ENCODE measurements at regions not wholly inside any gene's neighbourhood (a gene's known extent, or its start where the extent isn't known, plus 50 kb on each side); places are given as distances from the start of the nearest gene placed in this dataset.
"Not testable (repeated sequence)": the region's sequence is repeated elsewhere in the genome, so short reads cannot be mapped to it uniquely, and the experiment has no call there.

GRCh38 chr10:20391629-20392028 is 505.5 kb downstream of the NEBL start:
- peaks cover 0 to 21% (median 9%) of the 10 kb centered on the region in 7 donors for H3K9me3 Mint-ChIP-seq
- no peaks in the 10 kb centered on the region for H3K4me1 ChIP-seq (ENCODE audit: control insufficient read depth, insufficient read depth, low read length, poor library complexity, severe bottlenecking)
- no peaks in the 10 kb centered on the region for H3K27me3 Mint-ChIP-seq
- no peaks in the 10 kb centered on the region for H3K27me3 ChIP-seq (ENCODE audit: control insufficient read depth, insufficient read depth, low read length)
- H3K4me3 ChIP-seq (ENCODE audit: low read depth, low read length) = no peak overlapping the region
- H3K27ac ChIP-seq (ENCODE audit: insufficient read depth, low read length, poor library complexity, severe bottlenecking) = no peak overlapping the region
- H3K4me1 Mint-ChIP-seq = peaks cover 0 to 4% (median 0%) of the 10 kb centered on the region in 4 donors
- no peaks in the 10 kb centered on the region for H3K36me3 ChIP-seq (ENCODE audit: control insufficient read depth, insufficient read depth, low read length)
- no peaks in the 10 kb centered on the region for H3K36me3 Mint-ChIP-seq
- peaks cover 0 to 3% of the 10 kb centered on the region in 2 experiments for H3K9me3 ChIP-seq (ENCODE audit: control insufficient read depth in 2 of 2, low read length in 2 of 2)
- H3K4me3 Mint-ChIP-seq = no peak overlapping the region
- ATAC-seq (ENCODE audit: low read depth in 2 of 2) (no peak), DNase-seq (no peak)
- no peak overlapping the region for H3K27ac Mint-ChIP-seq

- H3K36me3 ChIP-seq (ENCODE audit: control insufficient read depth, insufficient read depth, low read length) = no peaks in the 10 kb centered on the region
- Mint-ChIP-seq H3K27ac (no peak overlapping the region), H3K9me3 (peaks cover 4 to 28% (median 7%) of the 10 kb centered on the region in 7 donors), H3K4me1 (no peaks in the 10 kb centered on the region), H3K4me3 (no peak overlapping the region), H3K27me3 (no peaks in the 10 kb centered on the region), H3K36me3 (no peaks in the 10 kb centered on the region)
- H3K27ac ChIP-seq (ENCODE audit: insufficient read depth, low read length, poor library complexity, severe bottlenecking) = no peak overlapping the region
- DNase-seq (no peak), ATAC-seq (ENCODE audit: low read depth in 2 of 2) (no peak)
- no peaks in the 10 kb centered on the region for H3K27me3 ChIP-seq (ENCODE audit: control insufficient read depth, insufficient read depth, low read length)
- peaks cover 0 to 17% of the 10 kb centered on the region in 2 experiments for H3K9me3 ChIP-seq (ENCODE audit: control insufficient read depth in 2 of 2, low read length in 2 of 2)
- no peak overlapping the region for H3K4me3 ChIP-seq (ENCODE audit: low read depth, low read length)
- H3K4me1 ChIP-seq (ENCODE audit: control insufficient read depth, insufficient read depth, low read length, poor library complexity, severe bottlenecking) = no peaks in the 10 kb centered on the region
Measured at GRCh38 chr10:20381761-20382160, 515.4 kb downstream of the NEBL start.

- Mint-ChIP-seq H3K4me3 (no peak overlapping the region), H3K4me1 (no peaks in the 10 kb centered on the region), H3K36me3 (no peaks in the 10 kb centered on the region), H3K27ac (no peak overlapping the region), H3K9me3 (peaks cover 2 to 20% (median 4%) of the 10 kb centered on the region in 7 donors), H3K27me3 (no peaks in the 10 kb centered on the region)
- ATAC-seq (ENCODE audit: low read depth in 2 of 2) (no peak), DNase-seq (no peak)
- Histone ChIP-seq H3K4me1 (ENCODE audit: control insufficient read depth, insufficient read depth, low read length, poor library complexity, severe bottlenecking) (no peaks in the 10 kb centered on the region), H3K9me3 (ENCODE audit: control insufficient read depth in 2 of 2, low read length in 2 of 2) (peaks cover 0 to 17% of the 10 kb centered on the region in 2 experiments), H3K4me3 (ENCODE audit: low read depth, low read length) (no peak overlapping the region), H3K36me3 (ENCODE audit: control insufficient read depth, insufficient read depth, low read length) (no peaks in the 10 kb centered on the region), H3K27ac (ENCODE audit: insufficient read depth, low read length, poor library complexity, severe bottlenecking) (no peak overlapping the region), H3K27me3 (ENCODE audit: control insufficient read depth, insufficient read depth, low read length) (no peaks in the 10 kb centered on the region)
Measured at GRCh38 chr10:20380401-20380800, 516.7 kb downstream of the NEBL start.

- peaks cover 0 to 19% (median 12%) of the 10 kb centered on the region in 7 donors for H3K9me3 Mint-ChIP-seq
- no peak overlapping the region for H3K4me3 Mint-ChIP-seq
- H3K36me3 Mint-ChIP-seq = no peaks in the 10 kb centered on the region
- Histone ChIP-seq H3K27ac (ENCODE audit: insufficient read depth, low read length, poor library complexity, severe bottlenecking) (no peak overlapping the region), H3K9me3 (ENCODE audit: control insufficient read depth in 2 of 2, low read length in 2 of 2) (peaks cover 2 to 4% of the 10 kb centered on the region in 2 experiments), H3K4me3 (ENCODE audit: low read depth, low read length) (no peak overlapping the region), H3K4me1 (ENCODE audit: control insufficient read depth, insufficient read depth, low read length, poor library complexity, severe bottlenecking) (no peaks in the 10 kb centered on the region), H3K27me3 (ENCODE audit: control insufficient read depth, insufficient read depth, low read length) (no peaks in the 10 kb centered on the region), H3K36me3 (ENCODE audit: control insufficient read depth, insufficient read depth, low read length) (no peaks in the 10 kb centered on the region)
- no peak overlapping the region for H3K27ac Mint-ChIP-seq
- ATAC-seq (ENCODE audit: low read depth in 2 of 2) (no peak), DNase-seq (no peak)
- no peaks in the 10 kb centered on the region for H3K27me3 Mint-ChIP-seq
- no peaks in the 10 kb centered on the region for H3K4me1 Mint-ChIP-seq
Measured at GRCh38 chr10:20372748-20373147, 524.4 kb downstream of the NEBL start.

GRCh38 chr10:20370977-20371533 is 526.1 kb downstream of the NEBL start:
- H3K9me3 ChIP-seq (ENCODE audit: control insufficient read depth in 2 of 2, low read length in 2 of 2); H3K36me3 ChIP-seq (ENCODE audit: control insufficient read depth, insufficient read depth, low read length); H3K4me1 ChIP-seq (ENCODE audit: control insufficient read depth, insufficient read depth, low read length, poor library complexity, severe bottlenecking); H3K27ac ChIP-seq (ENCODE audit: insufficient read depth, low read length, poor library complexity, severe bottlenecking); H3K4me3 ChIP-seq (ENCODE audit: low read depth, low read length); H3K27ac Mint-ChIP-seq; H3K27me3 ChIP-seq (ENCODE audit: control insufficient read depth, insufficient read depth, low read length); ATAC-seq (ENCODE audit: low read depth in 2 of 2); H3K4me3 Mint-ChIP-seq; DNase-seq; H3K4me1 Mint-ChIP-seq; H3K36me3 Mint-ChIP-seq; H3K27me3 Mint-ChIP-seq: not testable (repeated sequence)
- peaks cover 7 to 19% (median 14%) of the 10 kb centered on the region in 7 donors for H3K9me3 Mint-ChIP-seq

GRCh38 chr10:20369863-20370736 is 527.0 kb downstream of the NEBL start:
- no peak overlapping the region for H3K27ac Mint-ChIP-seq
- Histone ChIP-seq H3K4me1 (ENCODE audit: control insufficient read depth, insufficient read depth, low read length, poor library complexity, severe bottlenecking) (no peaks in the 10 kb centered on the region), H3K27me3 (ENCODE audit: control insufficient read depth, insufficient read depth, low read length) (no peaks in the 10 kb centered on the region), H3K36me3 (ENCODE audit: control insufficient read depth, insufficient read depth, low read length) (no peaks in the 10 kb centered on the region), H3K27ac (ENCODE audit: insufficient read depth, low read length, poor library complexity, severe bottlenecking) (no peak overlapping the region), H3K9me3 (ENCODE audit: control insufficient read depth in 2 of 2, low read length in 2 of 2) (peaks cover 2 to 4% of the 10 kb centered on the region in 2 experiments), H3K4me3 (ENCODE audit: low read depth, low read length) (no peak overlapping the region)
- no peak for ATAC-seq (ENCODE audit: low read depth in 2 of 2)
- H3K4me1 Mint-ChIP-seq = no peaks in the 10 kb centered on the region
- no peaks in the 10 kb centered on the region for H3K27me3 Mint-ChIP-seq
- H3K36me3 Mint-ChIP-seq = no peaks in the 10 kb centered on the region
- no peak overlapping the region for H3K4me3 Mint-ChIP-seq
- H3K9me3 Mint-ChIP-seq = peaks cover 7 to 24% (median 14%) of the 10 kb centered on the region in 7 donors
- DNase-seq = no peak

- Mint-ChIP-seq H3K27ac (no peak overlapping the region), H3K36me3 (no peaks in the 10 kb centered on the region), H3K4me3 (no peak overlapping the region), H3K27me3 (no peaks in the 10 kb centered on the region), H3K9me3 (peaks cover 4 to 22% (median 9%) of the 10 kb centered on the region in 7 donors), H3K4me1 (peaks cover 0 to under 1% (median 0%) of the 10 kb centered on the region in 4 donors)
- H3K9me3 ChIP-seq (ENCODE audit: control insufficient read depth in 2 of 2, low read length in 2 of 2) = peaks cover 0 to 3% of the 10 kb centered on the region in 2 experiments
- H3K4me3 ChIP-seq (ENCODE audit: low read depth, low read length) = no peak overlapping the region
- no peak for DNase-seq
- ATAC-seq (ENCODE audit: low read depth in 2 of 2) = no peak
- no peak overlapping the region for H3K27ac ChIP-seq (ENCODE audit: insufficient read depth, low read length, poor library complexity, severe bottlenecking)
- H3K27me3 ChIP-seq (ENCODE audit: control insufficient read depth, insufficient read depth, low read length) = no peaks in the 10 kb centered on the region
- no peaks in the 10 kb centered on the region for H3K36me3 ChIP-seq (ENCODE audit: control insufficient read depth, insufficient read depth, low read length)
- H3K4me1 ChIP-seq (ENCODE audit: control insufficient read depth, insufficient read depth, low read length, poor library complexity, severe bottlenecking) = no peaks in the 10 kb centered on the region
Measured at GRCh38 chr10:20363684-20364083, 533.4 kb downstream of the NEBL start.

Data from CD4-positive, CD25-positive, alpha-beta regulatory T cell (primary cell).